Activated T-cell treated with anti-CD3 and anti-CD28 coated beads, Interleukin-2, amount 50 U/mL, for 72 hours (primary cell): ENCODE measurements at regions not wholly inside any gene's neighbourhood (a gene's known extent, or its start where the extent isn't known, plus 50 kb on each side); places are given as distances from the start of the nearest gene placed in this dataset.
"Not testable (repeated sequence)": the region's sequence is repeated elsewhere in the genome, so short reads cannot be mapped to it uniquely, and the experiment has no call there.

Experiments used
- ATAC-seq, 2 donors: fragments of 150-1000 bp; cut with Tn5 transposase; replicated peaks in 1 of 2; 2 replicates each; pipeline ENCODE4 v1.10.0; 2021; ENCODE audit warnings: moderate library complexity in 2 of 2, mild to moderate bottlenecking in 1 of 2
- DNase-seq, 2 donors: peaks; one replicate each; pipeline ENCODE4 v3.0.0; 2021 to 2022; ENCODE audit warnings: mixed read lengths in 1 of 2
- H3K27ac Mint-ChIP-seq: one replicate; pipeline ENCODE4 v1.8.0; 2022; ENCODE audit warnings: mild to moderate bottlenecking, moderate library complexity, mixed read lengths
- H3K27me3 Mint-ChIP-seq: one replicate; pipeline ENCODE4 v1.8.0; 2022; ENCODE audit warnings: low read depth, mixed read lengths
- H3K36me3 Mint-ChIP-seq, 2 donors: one replicate each; pipeline ENCODE4 v1.8.0; 2022; ENCODE audit warnings: mixed read lengths in 2 of 2, mild to moderate bottlenecking in 1 of 2; ENCODE audit not compliant: insufficient read depth in 2 of 2
- H3K4me1 Mint-ChIP-seq: one replicate; pipeline ENCODE4 v1.8.0; 2022; ENCODE audit warnings: low read depth, mixed read lengths
- H3K4me3 Mint-ChIP-seq, 2 donors: one replicate each; pipeline ENCODE4 v1.8.0; 2022; ENCODE audit warnings: mild to moderate bottlenecking in 2 of 2, mixed read lengths in 2 of 2, moderate library complexity in 2 of 2
- H3K9me3 Mint-ChIP-seq, 2 donors: one replicate each; pipeline ENCODE4 v1.8.0; 2022; ENCODE audit warnings: mixed read lengths in 2 of 2

- H3K27me3 Mint-ChIP-seq, H3K4me3 Mint-ChIP-seq, H3K4me1 Mint-ChIP-seq, DNase-seq, H3K36me3 Mint-ChIP-seq, H3K9me3 Mint-ChIP-seq, ATAC-seq, H3K27ac Mint-ChIP-seq: not testable (repeated sequence)
Measured at GRCh38 chr20:26161741-26162140, 465.1 kb upstream of the ZNF337 start.

DNA sequence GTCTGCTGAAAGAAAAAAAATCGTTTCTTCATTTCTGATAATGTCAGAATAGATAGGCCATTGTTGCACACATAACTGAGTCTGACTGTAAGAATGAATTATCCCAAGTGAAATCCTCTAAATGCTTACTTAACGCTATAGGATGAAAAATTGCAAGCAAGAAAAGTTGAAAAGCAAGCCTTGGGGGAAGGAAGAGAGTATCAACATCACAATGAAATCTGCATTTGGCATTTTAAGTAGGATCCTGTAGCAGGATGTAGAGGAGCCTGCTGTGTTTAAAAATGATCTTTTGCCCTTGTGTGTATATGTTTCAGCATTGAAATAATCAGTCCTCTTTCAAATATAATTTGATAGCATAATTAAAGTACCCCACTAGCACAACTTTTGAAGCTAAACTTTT is 464.3 kb upstream of the ZNF337 start:
- H3K27me3 Mint-ChIP-seq, H3K27ac Mint-ChIP-seq, ATAC-seq, H3K4me1 Mint-ChIP-seq, DNase-seq, H3K4me3 Mint-ChIP-seq, H3K36me3 Mint-ChIP-seq, H3K9me3 Mint-ChIP-seq: not testable (repeated sequence)

GRCh38 chr20:26154224-26154623 is 457.6 kb upstream of the ZNF337 start:
- no peak for ATAC-seq
- no peak for DNase-seq
- Mint-ChIP-seq H3K36me3 (peaks cover 0 to 1% of the 10 kb centered on the region in 2 donors), H3K4me1 (no peaks in the 10 kb centered on the region), H3K4me3 (no peak overlapping the region), H3K27ac (no peak overlapping the region), H3K27me3 (peaks cover 4% of the 10 kb centered on the region), H3K9me3 (no peaks in the 10 kb centered on the region)

- H3K9me3 Mint-ChIP-seq = peaks cover 2 to 3% of the 10 kb centered on the region in 2 donors
- H3K4me3 Mint-ChIP-seq = no peak overlapping the region
- ATAC-seq (no peak), DNase-seq (no peak)
- no peaks in the 10 kb centered on the region for H3K4me1 Mint-ChIP-seq
- no peak overlapping the region for H3K27ac Mint-ChIP-seq
- no peaks in the 10 kb centered on the region for H3K27me3 Mint-ChIP-seq
- H3K36me3 Mint-ChIP-seq = no peaks in the 10 kb centered on the region
Measured at GRCh38 chr20:26135325-26136110, 438.9 kb upstream of the ZNF337 start.

DNA sequence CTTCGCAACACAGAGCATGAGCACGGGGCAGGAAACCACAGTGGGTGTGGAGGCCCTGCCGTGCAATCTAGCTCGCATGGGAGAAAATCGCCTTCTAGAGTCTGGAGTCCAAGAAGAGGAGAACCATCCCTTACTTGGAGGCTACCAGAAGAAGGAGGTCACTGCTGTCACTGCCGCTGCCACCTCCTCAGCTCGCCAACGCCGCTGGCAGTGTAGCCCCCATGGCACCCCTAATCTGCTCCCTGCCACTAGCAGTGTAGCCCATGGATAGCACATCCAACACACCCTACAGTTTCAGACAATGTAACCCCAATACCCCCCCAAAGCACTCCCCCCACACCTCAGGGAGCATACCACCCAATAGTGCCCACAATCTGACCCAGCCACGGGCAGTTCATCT is 438.0 kb upstream of the ZNF337 start:
- H3K9me3 Mint-ChIP-seq = peaks cover 2 to 3% of the 10 kb centered on the region in 2 donors
- H3K4me3 Mint-ChIP-seq = no peak overlapping the region
- ATAC-seq = no peak
- no peak for DNase-seq
- no peak overlapping the region for H3K27ac Mint-ChIP-seq
- H3K4me1 Mint-ChIP-seq = no peaks in the 10 kb centered on the region
- no peaks in the 10 kb centered on the region for H3K27me3 Mint-ChIP-seq
- H3K36me3 Mint-ChIP-seq = no peaks in the 10 kb centered on the region

DNA sequence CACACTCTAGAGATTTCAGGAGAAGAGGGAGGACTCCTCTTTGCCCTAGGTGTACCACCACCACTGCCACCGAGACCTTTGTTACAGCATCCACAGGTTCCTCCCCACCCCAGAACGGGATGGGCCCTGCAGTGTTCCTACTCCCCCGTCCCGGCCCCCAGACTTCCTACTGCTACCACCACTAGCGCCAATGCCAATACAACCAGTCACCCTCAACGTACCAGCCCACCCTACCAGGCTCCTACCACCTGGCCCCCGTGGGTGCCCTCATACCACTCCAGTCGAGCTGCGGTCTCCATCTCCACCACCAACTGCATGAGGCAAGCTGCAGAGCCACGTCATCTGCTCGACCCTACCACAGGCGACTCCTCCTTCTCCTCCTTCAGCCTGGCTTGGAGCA is 437.1 kb upstream of the ZNF337 start:
- H3K27me3 Mint-ChIP-seq, H3K4me1 Mint-ChIP-seq, H3K4me3 Mint-ChIP-seq, H3K36me3 Mint-ChIP-seq, DNase-seq, ATAC-seq, H3K27ac Mint-ChIP-seq, H3K9me3 Mint-ChIP-seq: not testable (repeated sequence)

GRCh38 chr20:26120920-26121319 is 424.3 kb upstream of the ZNF337 start:
- not testable (repeated sequence) for ATAC-seq, H3K4me3 Mint-ChIP-seq, H3K27ac Mint-ChIP-seq, DNase-seq, H3K4me1 Mint-ChIP-seq, H3K36me3 Mint-ChIP-seq, H3K9me3 Mint-ChIP-seq, H3K27me3 Mint-ChIP-seq

- ATAC-seq, H3K4me1 Mint-ChIP-seq: not testable (repeated sequence)
Measured at GRCh38 chr20:26094498-26094897, 397.8 kb upstream of the ZNF337 start.

DNA sequence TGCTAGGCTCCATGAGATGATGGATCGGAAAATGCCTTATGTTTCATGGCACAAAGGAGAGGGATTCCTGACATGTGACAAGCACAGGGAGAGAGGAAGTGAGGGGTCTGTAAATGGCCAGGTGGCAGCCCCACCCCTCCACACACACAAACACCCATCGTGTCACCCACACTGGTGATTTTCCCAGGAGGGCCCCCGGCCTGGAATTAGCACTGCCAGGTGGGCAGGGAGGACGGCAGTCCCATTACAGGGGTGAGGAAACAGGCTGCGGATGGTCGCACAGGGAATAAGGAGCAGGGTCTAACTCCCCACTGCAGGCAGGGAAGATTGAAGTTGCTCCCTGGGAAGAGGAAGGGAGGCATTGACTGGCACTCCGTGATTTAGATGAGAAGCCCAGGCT is 395.3 kb upstream of the ZNF337 start:
- H3K4me3 Mint-ChIP-seq, H3K9me3 Mint-ChIP-seq, H3K27ac Mint-ChIP-seq, H3K36me3 Mint-ChIP-seq, DNase-seq, ATAC-seq, H3K4me1 Mint-ChIP-seq, H3K27me3 Mint-ChIP-seq: not testable (repeated sequence)

More at GRCh38 chr20:26094498-26094897, 397.8 kb upstream of the ZNF337 start:
- not testable (repeated sequence) for H3K36me3 Mint-ChIP-seq, H3K9me3 Mint-ChIP-seq, H3K27ac Mint-ChIP-seq, DNase-seq, H3K27me3 Mint-ChIP-seq, H3K4me3 Mint-ChIP-seq

GRCh38 chr20:26086195-26086594 is 389.5 kb upstream of the ZNF337 start:
- H3K27ac Mint-ChIP-seq, DNase-seq, H3K4me3 Mint-ChIP-seq, ATAC-seq, H3K36me3 Mint-ChIP-seq, H3K27me3 Mint-ChIP-seq, H3K4me1 Mint-ChIP-seq, H3K9me3 Mint-ChIP-seq: not testable (repeated sequence)

- not testable (repeated sequence) for H3K27ac Mint-ChIP-seq, ATAC-seq, H3K27me3 Mint-ChIP-seq, H3K4me1 Mint-ChIP-seq, H3K4me3 Mint-ChIP-seq, H3K9me3 Mint-ChIP-seq, H3K36me3 Mint-ChIP-seq, DNase-seq
Measured at GRCh38 chr20:26073972-26074371, 377.3 kb upstream of the ZNF337 start.

DNA sequence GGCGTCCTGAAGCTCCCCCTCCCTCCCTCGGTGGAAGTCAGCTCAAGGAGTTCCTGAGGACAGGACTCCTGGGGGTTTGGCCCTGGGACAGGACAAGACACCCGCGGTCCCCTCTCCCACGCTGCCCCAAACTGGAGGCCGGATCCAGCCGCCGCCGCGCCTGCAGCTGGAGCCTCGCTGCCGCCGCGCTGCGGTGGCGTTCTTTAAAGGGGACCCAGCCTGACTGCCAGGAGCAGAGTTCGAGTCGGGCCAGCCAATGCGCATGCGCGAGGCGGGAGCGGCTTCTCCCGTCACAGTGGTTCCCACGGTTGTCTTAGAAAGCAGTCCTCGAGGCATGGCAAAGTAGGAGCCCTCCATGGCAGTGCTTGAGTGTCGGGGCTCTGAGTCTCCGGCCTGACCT is 362.7 kb upstream of the ZNF337 start:
- DNase-seq, H3K36me3 Mint-ChIP-seq, H3K27ac Mint-ChIP-seq, ATAC-seq, H3K9me3 Mint-ChIP-seq, H3K4me3 Mint-ChIP-seq, H3K4me1 Mint-ChIP-seq, H3K27me3 Mint-ChIP-seq: not testable (repeated sequence)

DNA sequence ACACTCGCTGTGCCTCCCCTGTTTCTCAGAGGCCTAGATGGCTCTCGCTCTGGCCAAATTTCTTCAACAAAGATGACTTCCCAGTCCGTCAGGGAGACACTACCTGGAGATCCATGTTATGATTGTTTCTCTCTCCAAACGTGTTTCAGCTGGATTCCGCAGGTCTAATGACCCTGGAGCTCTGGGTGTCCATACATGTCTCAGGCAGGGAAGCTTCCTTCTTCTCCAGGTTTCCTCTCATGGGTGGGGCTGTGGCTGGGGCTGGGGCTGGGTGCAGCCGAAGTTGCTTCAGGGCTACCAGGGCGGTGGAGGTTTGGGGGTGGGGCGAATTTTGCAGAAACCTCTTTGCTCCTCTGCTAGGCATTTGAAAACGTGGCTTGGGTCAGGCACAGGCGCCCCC is 361.8 kb upstream of the ZNF337 start:
- not testable (repeated sequence) for DNase-seq, ATAC-seq, H3K36me3 Mint-ChIP-seq, H3K4me1 Mint-ChIP-seq, H3K4me3 Mint-ChIP-seq, H3K9me3 Mint-ChIP-seq, H3K27ac Mint-ChIP-seq, H3K27me3 Mint-ChIP-seq

DNA sequence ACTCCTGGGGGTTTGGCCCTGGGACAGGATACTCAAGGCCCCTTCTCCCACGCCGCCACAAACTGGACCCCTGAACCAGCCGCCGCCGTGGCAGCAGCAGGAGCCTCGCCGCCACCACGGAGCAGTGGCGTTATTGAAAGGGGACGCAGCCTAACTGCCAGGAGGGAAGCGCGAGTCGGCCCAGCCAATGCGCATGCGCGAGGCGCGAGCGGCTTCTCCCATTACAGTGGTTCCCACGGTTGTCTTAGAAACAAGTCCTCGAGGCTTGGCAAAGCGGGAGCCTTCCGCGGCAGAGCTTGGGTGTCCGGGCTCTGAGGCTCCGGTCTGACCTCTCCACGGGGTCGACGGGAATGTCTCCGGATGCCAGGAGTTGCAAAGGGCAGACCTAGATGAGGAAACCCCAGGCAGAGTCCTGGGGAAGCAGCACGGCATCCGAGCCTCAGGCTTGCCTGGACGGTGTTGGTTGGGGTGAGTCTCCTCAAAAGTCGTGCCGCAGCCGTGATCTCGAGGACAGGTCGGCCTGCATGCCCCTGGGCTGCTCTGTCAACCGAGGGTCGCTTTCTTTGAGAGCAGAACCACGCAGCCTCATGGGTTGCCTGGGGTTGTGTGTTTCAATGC is 360.6 kb upstream of the ZNF337 start:
- peak in 1 of 2 donors; percentile 22 for ATAC-seq
- not testable (repeated sequence) for DNase-seq, H3K9me3 Mint-ChIP-seq, H3K4me3 Mint-ChIP-seq, H3K27me3 Mint-ChIP-seq, H3K36me3 Mint-ChIP-seq, H3K4me1 Mint-ChIP-seq, H3K27ac Mint-ChIP-seq
